ENCODE measurements at regions not wholly inside any gene's neighbourhood (a gene's known extent, or its start where the extent isn't known, plus 50 kb on each side); places are given as distances from the start of the nearest gene placed in this dataset.

DNA sequence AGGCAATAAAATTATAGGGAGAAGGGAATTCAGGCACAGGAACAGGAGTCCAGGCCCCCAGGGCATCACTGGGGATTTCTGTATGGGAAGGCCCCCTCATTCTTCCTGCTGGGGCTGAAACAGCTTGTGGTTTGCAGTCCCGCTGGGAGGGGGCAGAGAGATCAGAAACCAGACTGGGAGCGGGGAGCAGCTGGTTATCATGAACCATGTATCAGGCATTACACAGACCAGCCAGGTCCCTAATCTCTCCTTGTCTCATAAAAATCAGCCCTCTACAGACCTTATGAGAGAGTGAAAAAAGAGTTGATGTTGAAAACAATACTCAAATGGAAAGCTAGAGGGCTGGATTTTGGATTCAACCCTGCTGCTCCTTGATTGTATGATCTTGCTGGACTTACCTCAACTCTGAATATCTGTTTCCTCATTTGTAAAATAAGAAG lies 93.4 kb upstream of the F3 start:
- H3K27ac Mint-ChIP-seq (ENCODE audit: unreplicated experiment): no peak overlapping the region
- Histone ChIP-seq H3K27me3 (ENCODE audit: insufficient read depth, low read length) (no peaks in the 10 kb centered on the region), H3K27ac (ENCODE audit: low read depth, low read length) (no peak overlapping the region), H3K4me3 (ENCODE audit: insufficient read depth, low read depth, low read length) (no peak overlapping the region), H3K4me2 (ENCODE audit: low read length) (no peak overlapping the region), H3K79me2 (ENCODE audit: insufficient read depth, low read length) (no peaks in the 10 kb centered on the region), H3K9me3 (ENCODE audit: insufficient read depth, low read depth, low read length) (no peaks in the 10 kb centered on the region), H3K36me3 (ENCODE audit: insufficient read depth, low read length) (no peaks in the 10 kb centered on the region), H3K9ac (ENCODE audit: low read length) (no peak overlapping the region), H3K4me1 (ENCODE audit: insufficient read depth, low read length) (peaks cover 5% of the 10 kb centered on the region), H4K20me1 (ENCODE audit: insufficient read depth, low read length) (no peaks in the 10 kb centered on the region), H2AFZ (ENCODE audit: low read depth, low read length) (peak overlapping the region; percentile 2)
- H3K4me1 Mint-ChIP-seq (ENCODE audit: low read depth, unreplicated experiment): peaks cover 9% of the 10 kb centered on the region
- DNase-seq (ENCODE audit: low read depth) (no peak), FAIRE-seq (peak; percentile 20)
- TF ChIP-seq, protein P1, sequence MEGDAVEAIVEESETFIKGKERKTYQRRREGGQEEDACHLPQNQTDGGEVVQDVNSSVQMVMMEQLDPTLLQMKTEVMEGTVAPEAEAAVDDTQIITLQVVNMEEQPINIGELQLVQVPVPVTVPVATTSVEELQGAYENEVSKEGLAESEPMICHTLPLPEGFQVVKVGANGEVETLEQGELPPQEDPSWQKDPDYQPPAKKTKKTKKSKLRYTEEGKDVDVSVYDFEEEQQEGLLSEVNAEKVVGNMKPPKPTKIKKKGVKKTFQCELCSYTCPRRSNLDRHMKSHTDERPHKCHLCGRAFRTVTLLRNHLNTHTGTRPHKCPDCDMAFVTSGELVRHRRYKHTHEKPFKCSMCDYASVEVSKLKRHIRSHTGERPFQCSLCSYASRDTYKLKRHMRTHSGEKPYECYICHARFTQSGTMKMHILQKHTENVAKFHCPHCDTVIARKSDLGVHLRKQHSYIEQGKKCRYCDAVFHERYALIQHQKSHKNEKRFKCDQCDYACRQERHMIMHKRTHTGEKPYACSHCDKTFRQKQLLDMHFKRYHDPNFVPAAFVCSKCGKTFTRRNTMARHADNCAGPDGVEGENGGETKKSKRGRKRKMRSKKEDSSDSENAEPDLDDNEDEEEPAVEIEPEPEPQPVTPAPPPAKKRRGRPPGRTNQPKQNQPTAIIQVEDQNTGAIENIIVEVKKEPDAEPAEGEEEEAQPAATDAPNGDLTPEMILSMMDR (IDR thresholded peaks at IDR 0.05; ENCODE audit: insufficient read depth, low read depth, low read length): no peak
- TF ChIP-seq EZH2 (IDR thresholded peaks at IDR 0.05; ENCODE audit: insufficient read depth, low read length): no peak
- no peaks in the 10 kb centered on the region for H3K27me3 Mint-ChIP-seq (ENCODE audit: low read depth, unreplicated experiment)
- H3K4me3 Mint-ChIP-seq (ENCODE audit: unreplicated experiment): no peak overlapping the region
- peaks cover under 1% of the 10 kb centered on the region for H3K36me3 Mint-ChIP-seq (ENCODE audit: low read depth, unreplicated experiment)
- H3K9me3 Mint-ChIP-seq (ENCODE audit: unreplicated experiment): peaks cover 6% of the 10 kb centered on the region

DNA sequence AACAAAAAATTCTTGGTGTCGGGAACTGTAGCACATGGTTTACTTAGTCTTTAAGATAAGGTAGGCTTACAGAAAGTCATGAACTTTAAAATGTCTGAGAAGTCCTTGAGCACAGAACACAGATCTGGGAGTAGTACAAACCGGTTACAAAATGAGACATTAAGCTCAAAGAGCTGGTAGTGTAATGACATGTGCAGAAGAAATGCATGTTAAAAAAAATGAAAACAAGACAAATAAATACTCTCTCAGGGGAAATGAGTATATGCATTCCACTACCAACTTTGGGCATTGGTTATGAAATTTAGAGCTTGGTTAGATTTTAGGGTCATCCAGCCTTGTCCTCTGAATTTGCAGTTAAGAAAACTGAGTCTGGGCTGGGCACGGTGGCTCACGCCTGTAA lies 91.5 kb upstream of the F3 start:
- no peak overlapping the region for H3K4me2 ChIP-seq (ENCODE audit: low read length)
- Mint-ChIP-seq H3K27ac (ENCODE audit: unreplicated experiment) (no peak overlapping the region), H3K4me1 (ENCODE audit: low read depth, unreplicated experiment) (peaks cover 9% of the 10 kb centered on the region), H3K27me3 (ENCODE audit: low read depth, unreplicated experiment) (no peaks in the 10 kb centered on the region), H3K4me3 (ENCODE audit: unreplicated experiment) (no peak overlapping the region), H3K9me3 (ENCODE audit: unreplicated experiment) (peaks cover 3% of the 10 kb centered on the region), H3K36me3 (ENCODE audit: low read depth, unreplicated experiment) (peaks cover 2% of the 10 kb centered on the region)
- H3K79me2 ChIP-seq (ENCODE audit: insufficient read depth, low read length): no peaks in the 10 kb centered on the region
- TF ChIP-seq, protein P1 (IDR thresholded peaks at IDR 0.05; ENCODE audit: insufficient read depth, low read depth, low read length): no peak
- TF ChIP-seq EZH2 (IDR thresholded peaks at IDR 0.05; ENCODE audit: insufficient read depth, low read length): no peak
- no peaks in the 10 kb centered on the region for H3K36me3 ChIP-seq (ENCODE audit: insufficient read depth, low read length)
- H3K27ac ChIP-seq (ENCODE audit: low read depth, low read length): no peak overlapping the region
- H3K4me1 ChIP-seq (ENCODE audit: insufficient read depth, low read length): peaks cover 5% of the 10 kb centered on the region
- no peaks in the 10 kb centered on the region for H4K20me1 ChIP-seq (ENCODE audit: insufficient read depth, low read length)
- H3K9ac ChIP-seq (ENCODE audit: low read length): no peak overlapping the region
- no peaks in the 10 kb centered on the region for H3K27me3 ChIP-seq (ENCODE audit: insufficient read depth, low read length)
- H3K9me3 ChIP-seq (ENCODE audit: insufficient read depth, low read depth, low read length): no peaks in the 10 kb centered on the region
- FAIRE-seq (no peak), DNase-seq (ENCODE audit: low read depth) (peak; percentile 22)
- H3K4me3 ChIP-seq (ENCODE audit: insufficient read depth, low read depth, low read length): no peak overlapping the region
- no peak overlapping the region for H2AFZ ChIP-seq (ENCODE audit: low read depth, low read length)

DNA sequence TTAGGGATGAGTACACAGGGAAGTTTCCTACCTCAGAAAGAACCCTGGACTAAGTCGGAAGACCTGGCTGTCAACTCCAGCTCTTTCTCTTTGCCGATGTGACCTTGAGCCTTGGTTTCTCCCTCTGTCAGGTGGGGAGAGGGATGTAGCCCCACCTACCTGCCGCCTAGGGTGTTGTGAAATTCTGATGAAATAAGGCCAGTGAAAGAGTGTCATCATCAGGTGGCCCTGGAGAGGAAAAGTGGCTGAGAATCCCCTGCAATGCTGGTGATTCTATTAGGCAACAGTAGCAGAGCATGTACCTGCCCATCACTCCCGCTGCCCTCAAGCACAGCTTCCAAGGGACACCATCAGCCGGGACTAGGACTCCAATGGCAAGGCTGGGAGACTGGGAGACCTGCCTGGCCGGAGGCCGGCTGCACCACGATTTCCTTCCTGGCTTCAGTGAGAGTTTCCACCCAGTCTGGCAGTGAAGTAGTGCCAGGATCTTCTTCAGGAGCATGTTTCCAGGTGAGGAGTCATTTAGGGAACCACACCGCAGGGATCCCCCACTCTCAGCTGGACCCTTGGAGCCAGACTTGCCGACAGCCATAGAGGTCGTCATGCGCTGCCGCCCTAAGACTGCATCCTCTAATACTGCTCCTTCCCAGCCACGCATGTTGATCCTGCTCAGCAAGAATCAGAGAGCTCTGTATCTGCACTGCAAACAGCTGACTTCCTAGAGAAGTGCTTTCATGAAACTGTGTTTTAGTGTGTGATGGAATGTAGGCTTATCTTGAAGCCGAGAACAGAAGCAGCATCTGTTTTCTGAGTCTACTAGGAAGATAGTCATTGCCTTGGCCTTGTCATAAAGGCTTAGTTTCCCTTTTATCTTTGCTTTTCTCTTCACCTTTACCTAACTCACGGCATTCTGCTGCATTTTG lies 88.0 kb upstream of the F3 start:
- Histone ChIP-seq H4K20me1 (ENCODE audit: insufficient read depth, low read length) (no peaks in the 10 kb centered on the region), H3K9me3 (ENCODE audit: insufficient read depth, low read depth, low read length) (no peaks in the 10 kb centered on the region), H3K36me3 (ENCODE audit: insufficient read depth, low read length) (no peaks in the 10 kb centered on the region), H3K27me3 (ENCODE audit: insufficient read depth, low read length) (no peaks in the 10 kb centered on the region), H3K4me1 (ENCODE audit: insufficient read depth, low read length) (no peaks in the 10 kb centered on the region), H3K4me2 (ENCODE audit: low read length) (no peak overlapping the region), H2AFZ (ENCODE audit: low read depth, low read length) (no peak overlapping the region), H3K4me3 (ENCODE audit: insufficient read depth, low read depth, low read length) (no peak overlapping the region), H3K79me2 (ENCODE audit: insufficient read depth, low read length) (no peaks in the 10 kb centered on the region), H3K9ac (ENCODE audit: low read length) (no peak overlapping the region), H3K27ac (ENCODE audit: low read depth, low read length) (no peak overlapping the region)
- H3K4me3 Mint-ChIP-seq (ENCODE audit: unreplicated experiment): no peak overlapping the region
- H3K4me1 Mint-ChIP-seq (ENCODE audit: low read depth, unreplicated experiment): no peaks in the 10 kb centered on the region
- H3K27me3 Mint-ChIP-seq (ENCODE audit: low read depth, unreplicated experiment): no peaks in the 10 kb centered on the region
- H3K27ac Mint-ChIP-seq (ENCODE audit: unreplicated experiment): no peak overlapping the region
- TF ChIP-seq, protein P1 (IDR thresholded peaks at IDR 0.05; ENCODE audit: insufficient read depth, low read depth, low read length): no peak
- no peak for TF ChIP-seq EZH2 (IDR thresholded peaks at IDR 0.05; ENCODE audit: insufficient read depth, low read length)
- DNase-seq (ENCODE audit: low read depth) (no peak), FAIRE-seq (no peak)
- H3K9me3 Mint-ChIP-seq (ENCODE audit: unreplicated experiment): peaks cover 6% of the 10 kb centered on the region
- H3K36me3 Mint-ChIP-seq (ENCODE audit: low read depth, unreplicated experiment): peaks cover 2% of the 10 kb centered on the region
